Myocyte (in vitro differentiated cells): ENCODE measurements at regions not wholly inside any gene's neighbourhood (a gene's known extent, or its start where the extent isn't known, plus 50 kb on each side); places are given as distances from the start of the nearest gene placed in this dataset.
"Not testable (repeated sequence)": the region's sequence is repeated elsewhere in the genome, so short reads cannot be mapped to it uniquely, and the experiment has no call there.

ENCODE experiments used
- DNase-seq: peaks from one replicate; pipeline ENCODE4 v3.0.0-alpha.2; 2012; ENCODE audit warnings: low read depth

DNA sequence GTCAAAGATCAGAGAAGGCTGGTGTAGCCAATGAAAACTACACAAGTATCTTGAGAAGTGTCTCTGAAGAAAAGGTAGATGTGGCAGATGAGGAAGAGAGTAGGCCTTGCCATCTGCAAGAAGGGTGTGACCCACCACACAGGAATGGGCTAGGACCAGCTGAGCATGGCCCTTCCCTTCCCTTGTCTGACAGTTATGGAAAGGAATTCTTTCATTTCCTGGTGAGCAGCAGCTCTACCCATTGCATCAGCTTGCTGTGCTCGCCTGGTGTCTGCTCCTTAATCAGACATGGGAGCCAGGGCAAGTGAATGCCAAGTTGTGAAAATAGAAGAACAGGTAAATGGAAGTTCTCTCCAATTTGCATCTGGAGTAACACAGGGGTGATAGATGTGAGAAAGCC is 145.2 kb upstream of the KRR1 start:
- peak; percentile 82 for DNase-seq

GRCh38 chr12:75656210-75656609 is 144.8 kb upstream of the KRR1 start:
- no peak for DNase-seq

GRCh38 chr12:75655315-75655806 is 144.0 kb upstream of the KRR1 start:
- no peak for DNase-seq

DNA sequence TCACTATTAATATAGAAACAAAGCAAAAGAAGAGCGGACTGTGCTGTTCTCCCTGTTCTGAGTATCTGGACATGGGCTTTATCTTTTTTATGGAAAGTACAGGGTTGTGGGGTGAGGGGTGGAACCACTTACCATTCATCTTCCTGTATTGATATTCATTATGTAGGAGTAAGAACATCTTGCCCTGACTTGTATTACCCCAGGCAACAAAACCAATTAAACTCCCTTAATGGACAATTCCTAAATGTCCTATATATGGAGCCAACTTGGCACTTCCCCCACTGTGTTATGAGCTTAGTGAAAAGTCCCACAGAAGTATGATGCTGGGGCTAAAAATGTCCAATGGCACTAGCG is 139.9 kb upstream of the KRR1 start:
- peak; percentile 18 for DNase-seq

DNA sequence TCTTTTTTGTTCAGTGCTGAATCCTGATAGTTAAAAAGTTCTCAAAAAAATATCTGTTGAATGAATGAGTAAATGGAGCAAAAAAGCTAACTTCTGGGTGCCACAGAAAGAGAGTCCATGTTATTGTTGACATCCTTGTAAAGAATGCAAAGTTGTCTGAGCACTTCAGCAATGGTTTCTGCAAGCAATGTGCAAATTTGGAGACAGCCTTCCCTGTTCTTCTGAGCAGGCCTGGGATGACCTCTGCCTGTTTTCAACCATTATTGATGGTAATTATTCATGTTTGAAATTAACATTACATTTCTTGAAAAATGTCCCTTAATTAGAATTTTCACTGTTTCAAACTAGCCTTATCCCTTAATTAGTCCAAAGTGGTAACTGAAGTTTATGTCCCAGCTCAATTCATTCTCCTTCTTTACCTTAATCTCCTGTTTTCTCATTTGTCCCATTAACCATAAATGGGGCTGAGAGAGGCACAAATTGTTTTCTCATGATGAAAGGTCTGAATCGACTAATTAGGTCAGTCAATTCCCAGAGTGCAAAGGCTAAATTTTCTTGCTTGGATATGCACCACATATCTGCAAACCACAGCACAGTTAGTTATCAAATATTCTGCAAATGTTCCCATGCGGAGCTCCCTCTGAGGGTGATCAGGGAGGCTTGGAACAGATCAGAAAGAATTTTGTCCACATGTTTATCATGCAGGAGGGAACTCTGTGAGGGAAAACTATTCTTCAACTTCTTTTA is 139.4 kb upstream of the KRR1 start:
- DNase-seq: peak; percentile 12

DNA sequence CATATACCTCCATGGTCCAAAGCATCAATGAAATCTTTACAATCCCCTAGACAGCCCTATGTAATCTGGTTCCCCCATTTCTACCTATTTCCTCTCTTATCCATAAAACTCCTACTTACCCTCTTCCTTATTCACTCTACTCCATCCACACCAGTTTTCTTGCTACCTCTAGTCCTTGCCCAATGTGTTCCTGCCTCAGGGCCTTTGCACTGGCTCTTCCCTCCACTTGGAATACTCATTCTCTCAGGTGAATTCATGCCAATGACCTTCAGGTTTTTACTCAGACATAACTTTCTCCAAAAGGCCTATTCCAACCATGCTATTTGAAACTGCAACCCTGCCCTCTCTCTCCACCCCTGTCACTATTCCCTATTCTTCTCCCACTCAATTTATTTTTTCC is 138.7 kb upstream of the KRR1 start:
- DNase-seq: no peak

- DNase-seq: no peak
These were observed 137.4 kb upstream of the KRR1 start for GRCh38 chr12:75648856-75649255.

DNA sequence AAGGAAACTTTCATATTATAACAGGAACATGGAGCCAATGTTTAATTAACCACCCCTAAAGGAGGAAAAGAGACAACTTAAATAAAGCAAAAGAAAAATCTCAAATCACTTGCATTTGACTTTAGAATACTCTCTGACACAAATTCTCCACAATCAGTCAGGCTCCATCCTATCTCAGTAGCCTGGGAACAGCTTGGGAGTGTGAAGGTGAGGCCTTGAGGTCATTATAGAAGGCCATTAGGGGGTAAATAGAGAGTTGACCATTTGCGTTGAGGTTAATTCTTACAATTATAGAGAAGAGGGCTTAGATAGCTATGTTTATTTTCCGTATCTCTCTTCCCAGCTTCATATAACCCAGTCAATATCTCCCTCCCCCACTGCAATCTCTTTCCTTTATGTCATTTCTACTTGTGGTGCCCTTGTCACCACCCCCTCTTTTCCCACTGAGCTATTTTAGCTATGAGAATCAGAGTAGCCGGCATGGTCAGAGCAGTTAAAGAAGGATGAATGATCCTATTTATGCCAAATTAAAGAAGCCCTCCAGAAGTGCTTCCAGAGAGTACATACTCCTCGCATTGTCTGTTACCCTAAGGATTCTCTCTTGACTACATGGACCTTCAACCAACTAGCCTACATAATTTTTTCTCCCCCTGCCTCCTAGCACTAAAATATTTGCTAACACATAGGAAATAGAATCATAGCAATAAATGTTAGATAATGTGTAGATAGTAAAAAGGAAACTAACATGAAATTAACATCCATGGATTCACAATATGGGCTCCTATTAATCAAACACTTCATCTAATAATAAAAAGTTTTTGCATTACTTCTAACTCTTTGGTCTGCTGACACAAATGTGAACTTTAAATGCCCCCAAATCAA is 135.2 kb upstream of the KRR1 start:
- DNase-seq: peak; percentile 71

- no peak for DNase-seq
These were observed 133.2 kb upstream of the KRR1 start for GRCh38 chr12:75644472-75645072.

- DNase-seq: not testable (repeated sequence)
These were observed 131.7 kb upstream of the KRR1 start for GRCh38 chr12:75643119-75643518.

DNA sequence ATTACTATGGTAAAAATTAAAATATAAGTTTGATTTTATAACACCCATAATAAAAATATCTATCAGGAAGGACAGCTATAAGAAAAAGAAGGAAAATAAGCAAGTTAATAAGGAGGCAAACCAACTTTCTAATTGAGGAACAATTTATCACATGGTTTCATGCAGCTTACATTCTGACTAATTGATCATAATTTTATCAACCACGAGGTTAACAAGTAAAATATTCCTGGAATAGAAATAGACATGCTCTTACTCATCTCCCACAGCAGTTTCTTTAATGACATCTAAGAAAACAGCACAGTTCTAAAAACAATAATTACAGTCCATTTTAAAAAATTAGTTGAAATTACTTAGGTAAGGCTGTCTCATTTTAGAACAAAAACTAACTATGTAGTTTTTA is 130.8 kb upstream of the KRR1 start:
- DNase-seq: peak; percentile 21

DNA sequence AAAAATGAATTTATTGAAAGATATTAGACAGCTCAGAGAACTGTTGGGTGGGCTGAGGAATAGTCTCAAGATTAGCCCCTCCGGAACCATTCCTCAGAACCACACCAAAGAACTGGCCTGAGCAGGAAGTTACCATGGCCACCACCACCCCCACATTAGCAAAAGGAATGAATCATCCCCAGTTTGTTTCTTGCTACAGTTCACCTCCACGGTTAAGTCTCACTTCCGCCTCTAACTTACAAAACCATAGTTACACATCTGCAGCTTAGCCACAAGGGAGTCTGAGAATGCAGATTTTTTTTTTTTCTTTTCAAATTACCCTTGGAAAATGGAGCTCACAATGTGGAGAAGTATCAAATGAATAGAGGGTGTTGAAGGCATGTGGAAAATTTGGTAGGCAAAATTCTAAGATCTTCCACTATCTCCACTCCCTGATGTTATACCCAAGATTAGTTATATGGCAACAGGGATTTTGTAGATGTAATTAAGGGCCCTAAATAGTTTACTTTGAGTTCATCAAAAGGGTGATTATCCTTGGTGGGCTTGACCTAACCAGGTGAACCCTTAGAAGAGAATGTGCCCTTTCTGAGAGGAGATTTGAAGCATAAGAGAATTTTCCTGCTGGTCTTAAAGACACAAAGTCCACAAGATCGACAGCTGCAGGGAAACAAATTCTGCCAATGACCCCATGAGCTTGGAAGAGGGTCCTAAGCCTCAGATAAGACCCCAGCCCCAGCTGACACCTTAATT is 129.8 kb upstream of the KRR1 start:
- DNase-seq: peak; percentile 47

DNA sequence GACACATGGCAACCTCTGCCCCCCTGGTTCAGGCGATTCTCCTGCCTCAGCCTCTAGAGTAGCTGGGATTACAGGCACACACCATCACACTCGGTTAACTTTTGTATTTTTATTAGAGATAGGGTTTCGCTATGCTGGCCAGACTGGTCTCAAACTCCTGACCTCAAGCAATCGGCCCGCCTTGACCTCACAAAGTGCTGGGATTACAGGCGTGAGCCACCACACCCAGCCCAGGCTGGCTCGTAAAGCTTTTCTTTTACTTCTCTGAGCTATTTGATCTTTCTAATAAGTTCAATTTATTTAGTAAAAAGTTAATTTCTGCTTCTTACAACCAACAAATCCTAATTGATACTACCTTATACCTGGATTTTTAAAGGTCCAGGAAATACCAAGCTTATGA is 127.4 kb upstream of the KRR1 start:
- no peak for DNase-seq

GRCh38 chr12:75636607-75637006 is 125.2 kb upstream of the KRR1 start:
- DNase-seq: no peak

DNA sequence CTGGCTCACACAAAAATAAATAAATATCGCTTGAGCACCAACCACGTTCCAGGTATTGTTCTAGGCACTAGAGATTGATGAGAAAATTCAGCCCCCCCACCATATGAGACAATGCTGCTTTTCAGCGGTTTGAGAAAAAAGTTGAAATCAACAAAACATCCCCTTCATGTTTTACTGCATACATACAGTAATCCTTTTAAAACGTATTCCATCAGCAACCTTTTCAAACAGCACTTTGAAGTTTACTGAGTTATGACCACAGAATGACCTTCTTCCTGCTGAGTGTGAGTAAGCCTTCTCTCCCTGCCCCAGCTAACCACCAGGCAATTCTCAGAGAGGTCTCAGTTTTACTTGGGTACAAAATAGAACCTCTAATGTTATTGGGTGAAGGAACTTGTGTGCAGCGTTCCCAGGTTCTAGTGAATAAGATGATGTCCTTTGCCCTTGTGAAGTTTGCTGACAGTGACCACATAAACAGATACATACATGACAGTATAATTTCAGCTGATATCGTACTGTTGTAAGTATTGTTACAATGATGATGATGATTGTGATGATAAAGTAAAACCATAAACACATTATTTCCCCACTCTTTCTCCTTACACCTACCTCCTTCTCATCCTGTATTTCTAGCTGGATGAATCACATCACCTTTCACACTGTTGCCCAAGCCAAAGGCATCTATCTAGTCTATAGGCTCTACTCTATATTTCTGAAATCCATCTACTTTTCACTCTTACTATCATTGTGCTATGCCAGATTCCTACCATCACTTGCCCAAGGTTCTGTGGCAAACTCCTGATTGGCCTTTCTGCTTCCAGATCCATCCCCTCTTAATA is 124.4 kb upstream of the KRR1 start:
- peak; percentile 76 for DNase-seq

DNA sequence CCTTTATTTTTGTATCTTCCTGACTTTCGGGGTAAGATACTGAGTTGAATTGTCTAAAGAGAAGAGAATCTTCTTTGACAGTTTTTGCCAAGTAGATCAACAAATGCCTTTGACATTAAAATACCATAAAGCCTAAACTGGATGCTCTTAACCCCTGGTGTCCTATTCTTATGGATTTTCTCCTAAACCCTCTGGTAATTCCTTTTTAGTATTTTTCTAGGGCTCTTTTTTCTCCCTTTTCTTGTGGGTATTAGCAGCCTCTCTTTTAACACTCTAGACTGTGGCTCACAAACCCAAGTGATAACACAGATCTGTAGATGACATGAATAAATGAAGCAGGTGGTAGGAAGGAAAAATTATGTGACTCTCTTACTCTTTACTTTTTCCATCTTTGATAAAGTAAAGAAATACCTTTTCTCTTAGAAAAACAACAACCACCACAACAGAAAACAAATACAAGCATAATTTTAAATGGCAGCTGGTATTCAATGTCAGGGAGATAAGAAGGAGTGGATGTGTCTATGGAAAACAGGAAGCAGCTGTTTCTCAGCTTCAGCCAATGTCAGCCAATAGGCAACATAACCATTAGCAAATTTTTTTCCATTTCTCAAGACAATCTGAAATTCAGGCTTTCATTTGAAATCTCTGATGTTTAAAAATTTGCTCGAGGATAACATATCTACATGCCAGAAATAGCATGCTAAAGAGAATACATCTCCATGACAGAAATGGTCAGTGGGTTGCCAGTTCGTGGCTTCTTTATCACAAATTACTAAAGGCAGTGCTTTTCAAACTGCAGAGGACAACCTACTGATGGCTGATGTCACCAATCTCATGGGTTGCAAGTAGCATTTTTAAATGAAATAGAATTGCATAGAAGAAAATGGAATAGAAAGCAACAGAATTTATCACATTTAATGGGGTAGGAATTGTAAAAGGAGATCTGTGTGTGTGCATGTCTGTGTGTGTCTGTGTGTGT is 123.1 kb upstream of the KRR1 start:
- DNase-seq: peak; percentile 68

GRCh38 chr12:75633789-75634188 is 122.4 kb upstream of the KRR1 start:
- no peak for DNase-seq

DNA sequence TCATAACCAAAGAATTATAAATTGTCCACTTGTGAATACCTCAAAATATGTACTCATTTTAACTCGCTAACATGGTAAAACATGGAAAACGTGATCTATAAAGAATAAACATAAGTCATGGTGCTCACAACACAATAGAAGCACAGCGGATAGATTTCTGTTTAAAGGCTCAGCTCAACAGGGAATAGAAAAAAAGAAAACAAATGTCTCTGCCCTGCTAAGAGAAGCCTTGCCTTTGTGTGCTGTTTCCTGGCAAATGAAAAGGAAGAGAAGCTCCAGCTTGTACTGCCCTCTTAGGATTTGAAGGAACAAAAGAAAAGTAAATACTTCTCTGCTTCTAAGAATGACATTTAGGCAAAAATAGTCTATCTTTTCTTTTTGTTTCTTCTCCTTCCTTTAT is 121.0 kb upstream of the KRR1 start:
- peak; percentile 65 for DNase-seq

- no peak for DNase-seq
These were observed 120.4 kb upstream of the KRR1 start for GRCh38 chr12:75631831-75632230.
